ENCODE measurements at regions not wholly inside any gene's neighbourhood (a gene's known extent, or its start where the extent isn't known, plus 50 kb on each side); places are given as distances from the start of the nearest gene placed in this dataset.

DNA sequence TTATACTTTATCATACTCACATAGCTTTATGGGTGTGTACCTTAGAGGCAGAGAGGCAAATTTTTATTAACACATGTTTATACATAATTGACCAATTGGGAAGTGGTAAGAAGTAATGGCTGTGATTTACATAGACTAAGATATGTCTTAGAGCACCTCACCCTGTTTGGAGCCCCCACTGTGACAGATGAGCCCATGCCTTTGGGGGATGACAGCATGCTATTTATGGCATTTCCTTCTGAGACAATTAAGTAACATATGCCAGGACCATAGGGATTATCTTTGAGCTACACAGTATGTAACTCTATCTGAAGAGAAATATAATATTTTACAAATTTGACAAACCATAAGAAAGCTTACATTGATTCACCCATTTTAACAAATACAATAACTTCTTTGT, 1655.3 kb upstream of the ACVR2A start:
- TF ChIP-seq, protein P1, sequence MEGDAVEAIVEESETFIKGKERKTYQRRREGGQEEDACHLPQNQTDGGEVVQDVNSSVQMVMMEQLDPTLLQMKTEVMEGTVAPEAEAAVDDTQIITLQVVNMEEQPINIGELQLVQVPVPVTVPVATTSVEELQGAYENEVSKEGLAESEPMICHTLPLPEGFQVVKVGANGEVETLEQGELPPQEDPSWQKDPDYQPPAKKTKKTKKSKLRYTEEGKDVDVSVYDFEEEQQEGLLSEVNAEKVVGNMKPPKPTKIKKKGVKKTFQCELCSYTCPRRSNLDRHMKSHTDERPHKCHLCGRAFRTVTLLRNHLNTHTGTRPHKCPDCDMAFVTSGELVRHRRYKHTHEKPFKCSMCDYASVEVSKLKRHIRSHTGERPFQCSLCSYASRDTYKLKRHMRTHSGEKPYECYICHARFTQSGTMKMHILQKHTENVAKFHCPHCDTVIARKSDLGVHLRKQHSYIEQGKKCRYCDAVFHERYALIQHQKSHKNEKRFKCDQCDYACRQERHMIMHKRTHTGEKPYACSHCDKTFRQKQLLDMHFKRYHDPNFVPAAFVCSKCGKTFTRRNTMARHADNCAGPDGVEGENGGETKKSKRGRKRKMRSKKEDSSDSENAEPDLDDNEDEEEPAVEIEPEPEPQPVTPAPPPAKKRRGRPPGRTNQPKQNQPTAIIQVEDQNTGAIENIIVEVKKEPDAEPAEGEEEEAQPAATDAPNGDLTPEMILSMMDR (conservative IDR thresholded peaks at IDR 0.05; ENCODE audit: low read depth, low read length), result no peak
- TF ChIP-seq EZH2 (IDR thresholded peaks at IDR 0.05; ENCODE audit: low read length, unreplicated experiment), result no peak

Measured in PC-3 (cell line).